CD4-positive, alpha-beta T cell treated with Interleukin-21 for 1 hour (primary cell): ENCODE measurements at regions not wholly inside any gene's neighbourhood (a gene's known extent, or its start where the extent isn't known, plus 50 kb on each side); places are given as distances from the start of the nearest gene placed in this dataset.

Experiments used
- DNase-seq: peaks from one replicate; pipeline ENCODE4 v3.0.0-alpha.2; 2020

GRCh38 chr7:17699696-17700095, 240.6 kb downstream of the SNX13 start:
- no peak for DNase-seq

GRCh38 chr7:17700138-17700537, 240.2 kb downstream of the SNX13 start:
- DNase-seq, result no peak

GRCh38 chr7:17706275-17706674, 234.0 kb downstream of the SNX13 start:
- DNase-seq, result no peak

GRCh38 chr7:17706734-17707133, 233.6 kb downstream of the SNX13 start:
- peak; percentile 32 for DNase-seq

- no peak for DNase-seq
These were observed 231.2 kb downstream of the SNX13 start for GRCh38 chr7:17709127-17709526.

- no peak for DNase-seq
These were observed 230.7 kb downstream of the SNX13 start for GRCh38 chr7:17709599-17709998.

GRCh38 chr7:17710312-17710711, 230.0 kb downstream of the SNX13 start:
- no peak for DNase-seq

GRCh38 chr7:17713584-17713983, 226.7 kb downstream of the SNX13 start:
- DNase-seq, result no peak

- no peak for DNase-seq
These were observed 223.5 kb downstream of the SNX13 start for GRCh38 chr7:17716816-17717215.

GRCh38 chr7:17719998-17720397, 220.3 kb downstream of the SNX13 start:
- no peak for DNase-seq

GRCh38 chr7:17721736-17722285, 218.5 kb downstream of the SNX13 start:
- DNase-seq, result no peak

- no peak for DNase-seq
These were observed 217.5 kb downstream of the SNX13 start for GRCh38 chr7:17722798-17723197.

GRCh38 chr7:17725821-17726220, 214.5 kb downstream of the SNX13 start:
- DNase-seq, result no peak

- no peak for DNase-seq
These were observed 208.2 kb downstream of the SNX13 start for GRCh38 chr7:17732083-17732482.
